Fibroblast of lung (primary cell): ENCODE measurements at regions not wholly inside any gene's neighbourhood (a gene's known extent, or its start where the extent isn't known, plus 50 kb on each side); places are given as distances from the start of the nearest gene placed in this dataset.
A peak's percentile ranks its signal among the peaks of the same experiment; 100 is the strongest.

Experiments
- DNase-seq, 2 donors: peaks; one replicate each; pipeline versions ENCODE4 v3.0.0 to v3.0.0-alpha.2; 2010; ENCODE audit warnings: low read depth in 2 of 2
- H2AFZ ChIP-seq: 2 replicates; pipeline ENCODE4 v1.5.1; 2012; ENCODE audit warnings: low read length, control low read depth, inconsistent platforms
- H3K27ac ChIP-seq: 2 replicates; pipeline ENCODE4 v1.5.1; 2011; ENCODE audit warnings: low read length, control low read depth; ENCODE audit not compliant: insufficient read depth
- H3K27me3 ChIP-seq: 2 replicates; pipeline ENCODE4 v1.5.1; 2011; ENCODE audit warnings: mild to moderate bottlenecking, low read length; ENCODE audit not compliant: control insufficient read depth, insufficient read depth
- H3K36me3 ChIP-seq: 2 replicates; pipeline ENCODE4 v1.5.1; 2011; ENCODE audit warnings: low read length; ENCODE audit not compliant: control insufficient read depth, insufficient read depth
- H3K4me1 ChIP-seq: 2 replicates; pipeline ENCODE4 v1.5.1; 2011; ENCODE audit warnings: low read length; ENCODE audit not compliant: control insufficient read depth, insufficient read depth; ENCODE audit errors: extremely low read depth
- H3K4me2 ChIP-seq: 2 replicates; pipeline ENCODE4 v1.5.1; 2011; ENCODE audit warnings: low read length, control low read depth; ENCODE audit not compliant: insufficient read depth; ENCODE audit errors: extremely low read depth
- H3K4me3 ChIP-seq, 4 experiments: fragments of 200-600 bp in 1 of 4; sonication (generic) in 1 of 4; replicated peaks in 1 of 4; 2 replicates each; pipeline ENCODE4 v1.5.1; 2011 to 2016; ENCODE audit warnings: low read length in 4 of 4, low read depth in 3 of 4, mild to moderate bottlenecking in 3 of 4, control low read depth in 2 of 4, inconsistent platforms in 1 of 4, mixed read lengths in 1 of 4; ENCODE audit not compliant: insufficient read depth in 1 of 4; ENCODE audit errors: control extremely low read depth in 1 of 4
- H3K79me2 ChIP-seq: 2 replicates; pipeline ENCODE4 v1.5.1; 2012; ENCODE audit warnings: mild to moderate bottlenecking, low read length, inconsistent platforms; ENCODE audit not compliant: control insufficient read depth, insufficient read depth
- H3K9ac ChIP-seq: 2 replicates; pipeline ENCODE4 v1.5.1; 2011; ENCODE audit warnings: mild to moderate bottlenecking, low read length, control low read depth; ENCODE audit not compliant: insufficient read depth
- H3K9me3 ChIP-seq: 2 replicates; pipeline ENCODE4 v1.5.1; 2012; ENCODE audit warnings: low read depth, low read length; ENCODE audit not compliant: control insufficient read depth, insufficient read depth
- H4K20me1 ChIP-seq: 2 replicates; pipeline ENCODE4 v1.5.1; 2011; ENCODE audit warnings: low read length; ENCODE audit not compliant: control insufficient read depth, insufficient read depth; ENCODE audit errors: extremely low read depth
- CTCF ChIP-seq, 2 donors: IDR thresholded peaks in 1 of 2; conservative IDR thresholded peaks in 1 of 2; 1 replicate in 1 of 2; 2 replicates in 1 of 2; pipeline ENCODE4 v1.5.1; 2011 to 2012; ENCODE audit warnings: low read length in 2 of 2, control low read depth in 1 of 2, inconsistent platforms in 1 of 2, low read depth in 1 of 2, mild to moderate bottlenecking in 1 of 2
- EZH2 ChIP-seq: IDR thresholded peaks from 2 replicates; pipeline ENCODE4 v1.5.1; 2012; ENCODE audit warnings: low read length, control low read depth, mild to moderate bottlenecking; ENCODE audit errors: missing control alignments

DNA sequence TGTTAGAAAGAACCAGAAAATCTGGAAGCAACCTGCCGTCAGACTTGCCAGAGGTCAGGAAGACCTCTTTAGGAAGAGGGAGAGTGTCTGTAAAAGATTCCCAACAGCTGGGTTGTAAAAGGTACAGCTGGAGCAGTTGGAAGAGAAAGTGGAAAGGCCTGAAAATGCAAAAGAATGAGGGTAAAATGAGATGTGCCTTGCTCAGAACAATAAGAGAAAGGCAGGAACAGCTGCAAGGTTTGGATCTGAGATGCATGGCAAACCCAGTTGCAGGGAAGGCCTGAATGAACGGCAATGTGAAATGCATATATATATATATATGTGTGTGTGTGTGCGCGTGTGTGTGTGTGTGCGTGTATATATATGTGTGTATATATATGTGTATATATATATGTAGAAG lies 88.1 kb downstream of the ZIC1 start:
- Histone ChIP-seq H3K36me3 (no peaks in the 10 kb centered on the region), H3K4me2 (no peak overlapping the region), H3K27ac (no peak overlapping the region), H3K79me2 (no peaks in the 10 kb centered on the region), H3K9me3 (no peaks in the 10 kb centered on the region), H3K4me1 (no peaks in the 10 kb centered on the region), H3K27me3 (no peaks in the 10 kb centered on the region), H4K20me1 (no peaks in the 10 kb centered on the region), H2AFZ (no peak overlapping the region), H3K9ac (no peak overlapping the region), H3K4me3 (no peak overlapping the region)
- no peak for TF ChIP-seq CTCF (conservative IDR thresholded peaks at IDR 0.05 in 1 of 2, IDR thresholded peaks at IDR 0.05 in 1 of 2; ENCODE audit: low read depth in 1 of 2, low read length in 2 of 2)
- TF ChIP-seq EZH2: no peak
- no peak for DNase-seq

GRCh38 chr3:147507638-147508286 lies 98.6 kb downstream of the ZIC1 start:
- H3K36me3 ChIP-seq: no peaks in the 10 kb centered on the region
- no peak overlapping the region for H3K27ac ChIP-seq
- H3K27me3 ChIP-seq: no peaks in the 10 kb centered on the region
- H3K4me3 ChIP-seq: no peak overlapping the region
- TF ChIP-seq CTCF (conservative IDR thresholded peaks at IDR 0.05 in 1 of 2, IDR thresholded peaks at IDR 0.05 in 1 of 2; ENCODE audit: low read depth in 1 of 2, low read length in 2 of 2) (no peak), EZH2 (no peak)
- no peak overlapping the region for H3K4me2 ChIP-seq
- no peak overlapping the region for H2AFZ ChIP-seq
- no peaks in the 10 kb centered on the region for H4K20me1 ChIP-seq
- DNase-seq: peak in 1 of 2 donors; percentile 87
- no peaks in the 10 kb centered on the region for H3K79me2 ChIP-seq
- no peak overlapping the region for H3K9ac ChIP-seq
- no peaks in the 10 kb centered on the region for H3K9me3 ChIP-seq
- H3K4me1 ChIP-seq: no peaks in the 10 kb centered on the region

DNA sequence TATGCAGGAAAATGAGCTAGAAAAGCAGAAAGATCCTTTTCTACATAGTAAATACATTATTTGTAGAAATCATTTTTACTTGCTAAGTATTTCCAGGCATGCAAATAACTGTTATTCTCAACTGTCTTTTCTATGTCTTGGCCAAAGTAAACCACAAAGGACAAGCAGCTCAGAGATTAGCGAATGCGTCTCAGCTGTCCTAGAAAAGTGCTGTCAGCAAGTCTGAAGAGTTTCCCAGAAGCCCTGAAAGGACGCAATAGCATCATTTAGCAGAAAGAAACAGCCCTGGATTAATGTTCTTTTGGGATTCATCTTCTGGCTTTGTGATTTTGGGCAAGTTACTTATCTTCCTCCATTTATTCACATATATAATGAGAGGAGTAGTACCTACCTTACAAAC lies 100.3 kb downstream of the ZIC1 start:
- DNase-seq: no peak
- Histone ChIP-seq H3K4me2 (no peak overlapping the region), H3K79me2 (no peaks in the 10 kb centered on the region), H3K4me3 (no peak overlapping the region), H2AFZ (no peak overlapping the region), H4K20me1 (no peaks in the 10 kb centered on the region), H3K9ac (no peak overlapping the region), H3K9me3 (no peaks in the 10 kb centered on the region), H3K4me1 (no peaks in the 10 kb centered on the region), H3K36me3 (no peaks in the 10 kb centered on the region), H3K27me3 (no peaks in the 10 kb centered on the region), H3K27ac (no peak overlapping the region)
- TF ChIP-seq CTCF (conservative IDR thresholded peaks at IDR 0.05 in 1 of 2, IDR thresholded peaks at IDR 0.05 in 1 of 2; ENCODE audit: low read depth in 1 of 2, low read length in 2 of 2) (no peak), EZH2 (no peak)
